ENCODE measurements at regions not wholly inside any gene's neighbourhood (a gene's known extent, or its start where the extent isn't known, plus 50 kb on each side); places are given as distances from the start of the nearest gene placed in this dataset.

DNA sequence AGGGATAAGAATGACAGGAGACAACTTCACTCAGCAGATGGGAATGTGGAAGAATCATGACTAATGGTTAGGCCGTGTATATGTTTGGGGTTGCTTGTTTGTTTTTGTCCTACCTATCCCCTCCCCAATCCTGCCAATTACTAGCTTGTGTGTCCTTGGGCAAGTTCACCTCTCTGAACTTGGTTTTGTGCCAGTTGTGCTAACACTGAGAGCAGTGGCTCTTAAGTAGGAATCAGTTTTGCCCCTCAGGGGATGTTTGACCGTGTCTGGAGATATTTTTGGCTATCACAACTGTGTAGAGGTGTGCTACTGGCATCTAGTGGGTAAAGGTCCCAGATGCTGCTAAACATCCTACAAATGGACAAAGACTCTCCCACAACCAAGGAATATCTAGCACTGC lies 287.0 kb downstream of the DMRT2 start:
- DNase-seq, result no peak

DNA sequence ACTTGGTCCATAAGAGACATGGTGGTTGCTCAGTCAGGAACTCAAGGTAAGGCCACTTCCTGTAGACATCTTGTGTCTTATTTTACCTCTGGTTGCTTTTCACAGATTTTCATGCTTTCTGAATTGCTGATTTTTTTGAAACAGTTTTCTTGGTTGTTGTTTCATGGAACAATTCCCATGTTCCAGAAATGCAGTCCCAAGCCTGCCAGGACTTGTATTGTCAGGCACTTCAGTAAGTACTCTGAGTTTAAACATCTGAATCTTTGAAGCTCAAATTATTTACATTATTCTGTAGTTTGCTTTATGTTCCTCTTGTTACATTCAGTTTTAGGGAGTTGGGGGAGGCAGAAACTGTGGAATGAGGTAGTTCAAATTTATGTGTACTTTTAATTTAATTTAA lies 290.2 kb downstream of the DMRT2 start:
- DNase-seq, result no peak

- no peak for DNase-seq
Observed at GRCh38 chr9:1353291-1353690, 303.1 kb downstream of the DMRT2 start.

GRCh38 chr9:1354086-1354485 lies 303.9 kb downstream of the DMRT2 start:
- DNase-seq, result no peak

- DNase-seq, result no peak
Observed at GRCh38 chr9:1354606-1355005, 304.4 kb downstream of the DMRT2 start.

DNA sequence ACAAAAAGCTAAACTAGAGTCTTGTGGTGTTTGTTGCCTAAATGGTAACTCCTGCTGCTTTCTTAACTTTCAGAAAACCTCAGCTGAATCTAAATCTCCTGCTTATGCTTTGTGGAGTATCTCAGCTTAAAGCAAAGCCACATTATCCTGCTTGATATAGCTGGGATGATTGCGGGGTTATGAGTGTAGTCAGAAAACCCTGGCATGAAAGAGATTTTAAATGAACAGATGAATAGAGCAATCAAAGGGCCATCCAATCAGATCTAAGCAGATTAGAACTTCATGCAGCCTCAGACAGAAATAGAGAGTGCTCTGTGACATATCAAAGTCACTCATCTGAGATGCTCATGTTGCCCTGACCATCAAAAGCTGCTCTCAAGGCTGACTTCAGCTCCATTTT lies 305.5 kb downstream of the DMRT2 start:
- DNase-seq, result no peak

- no peak for DNase-seq
Observed at GRCh38 chr9:1362845-1363244, 312.7 kb downstream of the DMRT2 start.

- peak; percentile 34 for DNase-seq
Observed at GRCh38 chr9:1366276-1366675, 316.1 kb downstream of the DMRT2 start.

GRCh38 chr9:1369297-1369696 lies 319.1 kb downstream of the DMRT2 start:
- no peak for DNase-seq

DNA sequence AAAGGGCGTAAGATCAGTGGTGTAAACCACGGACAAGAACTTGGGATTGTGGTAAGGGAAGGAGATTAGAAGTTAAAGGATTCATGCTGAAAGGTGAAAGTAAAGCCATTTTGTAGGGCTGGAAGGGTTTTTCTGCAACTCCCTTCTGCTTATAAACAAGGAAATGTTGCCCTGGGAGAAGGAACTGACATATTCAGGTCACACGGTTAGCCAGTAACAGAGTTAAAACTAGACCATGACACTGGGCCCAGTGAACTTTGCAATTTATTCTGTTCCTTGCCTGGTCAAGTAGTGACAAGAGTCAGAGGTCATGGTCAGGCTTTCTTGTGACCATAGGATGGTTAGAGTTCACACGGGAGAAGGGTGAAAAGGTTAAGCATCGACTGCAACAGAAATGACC lies 323.3 kb downstream of the DMRT2 start:
- DNase-seq, result no peak

- DNase-seq, result no peak
Observed at GRCh38 chr9:1383899-1384455, 333.8 kb downstream of the DMRT2 start.

DNA sequence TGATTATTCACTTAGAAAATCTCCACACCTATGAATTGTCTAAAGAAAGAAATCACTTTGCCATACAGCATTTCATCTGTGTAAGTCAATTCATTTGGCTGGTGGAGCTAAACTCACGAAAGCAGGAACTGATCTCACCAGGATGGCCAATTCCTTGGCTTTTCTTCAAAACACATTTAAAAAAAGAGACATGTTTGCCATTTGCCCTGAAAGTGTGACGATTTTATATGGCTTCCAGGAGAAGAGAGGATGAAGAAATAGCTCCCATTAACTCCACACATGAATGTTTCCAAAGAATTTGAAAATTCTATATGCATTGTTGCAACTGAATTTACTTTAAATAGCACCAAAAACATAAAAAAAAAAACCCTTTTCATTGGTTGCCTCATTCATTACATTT lies 334.7 kb downstream of the DMRT2 start:
- no peak for DNase-seq

DNA sequence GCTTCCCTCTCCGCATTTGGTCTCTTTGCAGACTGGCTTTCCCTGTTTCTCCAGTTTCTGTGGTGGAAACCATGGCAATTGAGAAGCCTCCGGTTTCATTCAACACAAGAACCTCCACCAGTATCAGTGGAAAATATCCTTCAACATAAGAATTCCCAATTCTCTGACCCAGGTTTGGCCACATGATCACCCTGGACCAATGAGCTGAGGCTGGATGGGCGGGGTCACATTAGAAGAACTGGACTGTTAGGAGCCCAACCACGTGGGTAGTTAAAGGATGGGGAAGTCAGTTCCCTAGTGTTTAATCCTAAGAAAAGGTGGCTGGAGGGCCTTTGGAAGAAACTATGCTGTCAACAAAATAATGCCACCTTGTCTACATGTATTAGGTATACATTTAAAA lies 336.3 kb downstream of the DMRT2 start:
- no peak for DNase-seq

GRCh38 chr9:1388216-1388615 lies 338.1 kb downstream of the DMRT2 start:
- DNase-seq, result no peak

DNA sequence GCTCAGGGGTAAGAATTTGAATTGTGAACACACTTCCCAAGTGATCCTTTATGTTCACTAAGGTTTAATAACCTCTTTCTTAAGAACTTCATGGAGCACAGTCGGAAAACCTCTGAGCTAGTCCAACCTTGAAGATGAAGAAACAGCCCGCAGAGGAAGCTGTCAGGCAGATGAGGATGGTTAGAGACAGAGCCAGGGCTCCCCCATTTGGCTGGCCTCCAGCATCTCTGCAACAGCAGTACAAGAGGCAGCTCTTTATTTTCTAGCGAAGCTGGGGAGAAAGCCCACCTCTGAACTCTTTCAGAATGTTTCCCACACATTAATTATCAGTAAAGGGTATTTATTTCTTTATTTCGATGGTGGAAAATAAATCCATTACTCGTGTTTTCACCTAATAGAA lies 350.8 kb downstream of the DMRT2 start:
- DNase-seq, result peak; percentile 11

DNA sequence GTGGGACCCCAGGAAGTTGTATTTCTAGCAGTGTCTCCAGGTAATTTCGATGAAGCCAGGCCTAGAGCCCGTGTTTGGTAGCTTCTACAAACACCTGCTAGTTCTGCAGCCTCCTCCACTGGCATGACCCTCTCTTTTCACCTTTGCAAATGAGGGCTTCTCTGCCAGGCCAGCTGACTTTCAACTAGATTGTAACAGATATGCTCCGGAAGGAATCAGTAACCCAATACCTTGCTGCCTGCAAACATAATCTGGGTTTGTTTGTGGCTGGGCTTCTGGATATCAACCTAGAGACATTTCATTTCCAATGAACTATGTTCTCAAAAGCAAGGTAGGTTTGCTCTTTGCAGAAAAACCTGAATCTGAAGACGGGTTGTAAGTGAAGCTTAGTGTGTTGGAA lies 354.8 kb downstream of the DMRT2 start:
- no peak for DNase-seq

DNA sequence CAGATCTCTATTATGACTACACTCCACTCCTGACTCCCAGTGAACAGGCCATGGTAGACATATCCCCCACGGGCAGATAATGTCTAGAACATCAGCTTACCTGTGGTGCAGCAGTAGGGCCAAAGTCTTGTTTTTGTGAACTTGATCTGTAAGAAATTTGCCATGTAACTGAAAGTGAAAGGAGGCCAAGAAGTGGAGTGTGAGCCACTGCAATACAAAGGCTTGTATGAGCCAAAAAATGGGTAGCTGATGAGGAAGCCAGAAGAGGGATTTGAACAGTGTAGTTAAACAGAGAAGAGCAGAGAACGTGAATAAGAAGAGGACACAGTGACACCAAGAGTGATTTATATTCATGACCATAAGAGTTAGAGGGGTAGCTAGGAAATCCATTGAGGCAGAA lies 361.7 kb downstream of the DMRT2 start:
- no peak for DNase-seq

DNA sequence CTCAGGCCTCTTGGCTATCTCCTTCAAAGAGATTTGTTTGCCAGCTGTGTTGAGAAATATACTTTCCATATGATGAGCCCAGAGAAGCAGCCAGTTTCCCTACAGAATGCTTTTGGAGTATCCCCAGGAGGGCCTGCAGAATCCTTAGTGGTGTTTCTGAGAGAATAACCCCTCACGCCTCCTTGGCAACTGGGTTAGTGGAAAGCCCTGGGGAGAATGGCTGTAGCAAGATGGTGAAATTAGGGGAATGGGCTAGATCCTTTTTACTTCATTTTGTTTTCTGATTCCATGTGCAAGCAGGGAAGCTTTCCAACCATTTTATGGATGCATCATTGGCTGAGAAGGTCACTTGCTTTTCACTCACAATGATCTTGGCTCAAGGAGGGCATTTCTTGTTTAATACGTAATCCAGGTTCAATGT lies 364.6 kb downstream of the DMRT2 start:
- no peak for DNase-seq

DNA sequence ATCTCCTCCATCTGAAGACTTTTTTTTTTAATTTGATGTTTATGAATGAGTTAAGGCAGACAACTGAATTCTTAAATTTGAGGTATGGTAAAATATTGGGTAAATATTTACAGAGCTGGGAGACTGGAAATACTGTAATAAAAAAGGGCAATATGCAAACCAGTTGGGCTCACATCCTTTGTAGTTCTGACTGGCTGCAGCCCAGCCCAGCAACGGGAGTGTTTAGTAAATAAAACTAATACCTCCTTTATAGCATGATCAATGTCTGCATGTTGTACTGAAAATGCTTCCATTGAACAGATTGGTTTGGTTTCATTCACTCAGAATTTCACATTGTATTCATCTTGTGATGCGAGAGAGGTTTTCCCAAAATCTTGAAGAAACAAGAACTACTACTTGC lies 365.0 kb downstream of the DMRT2 start:
- DNase-seq, result no peak

DNA sequence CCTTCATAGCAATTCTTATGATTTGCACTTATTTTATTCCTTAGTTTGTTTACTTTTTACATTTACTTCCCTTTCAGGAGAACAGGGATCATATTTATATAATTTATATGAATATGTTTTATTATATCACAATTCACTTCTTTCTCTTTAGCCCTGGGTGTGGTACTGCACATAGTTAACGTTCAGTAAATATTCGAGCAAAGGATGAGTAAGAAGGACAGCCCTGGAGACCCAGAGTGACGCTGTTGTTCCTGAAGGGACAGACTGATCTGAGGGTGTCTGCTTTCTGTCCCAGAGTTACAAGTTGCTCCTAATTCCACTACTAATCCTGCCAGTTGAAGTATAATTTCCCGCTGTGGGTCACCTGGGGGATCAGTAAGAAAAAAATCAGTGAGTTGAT lies 366.1 kb downstream of the DMRT2 start:
- DNase-seq, result no peak

GRCh38 chr9:1421436-1421835 lies 371.3 kb downstream of the DMRT2 start:
- DNase-seq, result no peak

DNA sequence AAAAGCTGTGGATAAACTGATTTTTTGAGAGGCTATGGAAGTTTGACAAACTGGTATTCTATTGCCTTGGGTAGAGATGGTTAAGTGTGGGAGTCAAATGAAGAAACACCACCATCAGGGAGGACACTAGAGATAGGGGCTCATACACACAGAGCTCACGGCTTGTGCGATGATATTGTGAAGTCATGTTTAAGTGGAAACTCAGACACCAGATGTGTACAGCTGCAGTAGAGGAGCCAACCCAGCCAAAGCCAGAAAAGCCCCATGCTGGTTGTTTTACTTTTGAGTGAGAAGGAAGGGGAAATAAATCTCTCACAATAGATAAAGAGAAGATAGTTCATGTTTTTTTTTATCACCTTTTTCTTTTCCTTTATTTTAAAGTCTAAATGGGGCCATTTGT lies 377.7 kb downstream of the DMRT2 start:
- no peak for DNase-seq

DNA sequence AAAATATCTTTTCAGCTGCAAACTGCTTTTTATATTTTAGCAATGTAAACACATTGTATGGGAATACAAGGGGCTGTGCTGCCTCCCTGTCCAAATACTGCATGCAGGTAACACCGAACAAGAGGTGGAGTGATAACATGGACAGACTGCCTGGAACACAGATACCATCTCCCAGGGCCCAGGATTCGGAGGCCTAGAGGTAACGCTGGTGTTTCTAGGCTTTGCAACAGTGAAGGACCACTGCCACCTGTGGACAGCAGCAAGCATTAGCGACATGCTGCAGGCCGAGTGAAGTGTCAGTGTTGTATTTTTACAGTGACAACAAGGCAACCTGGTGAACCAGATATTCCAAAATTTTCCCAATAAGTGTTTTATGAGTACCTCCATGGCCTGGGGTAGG lies 379.1 kb downstream of the DMRT2 start:
- no peak for DNase-seq

DNA sequence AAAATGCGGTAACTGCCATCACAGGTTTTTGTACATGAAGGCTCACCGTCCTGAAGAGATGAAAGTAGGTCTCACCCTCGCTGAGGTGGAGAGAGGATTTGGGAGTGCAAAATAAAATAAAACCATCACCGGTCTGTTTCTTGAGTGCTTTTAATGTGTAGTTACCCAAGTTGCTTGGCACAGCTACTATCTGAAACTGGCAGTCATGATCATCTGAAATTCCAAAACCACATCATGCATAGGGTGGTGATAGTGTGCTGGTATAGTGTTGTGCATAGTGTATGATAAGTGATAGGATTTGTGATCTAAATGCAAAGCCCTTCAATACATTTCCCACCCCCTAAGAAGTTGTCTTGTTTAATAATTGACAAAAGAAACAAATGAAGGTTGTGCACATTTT lies 381.3 kb downstream of the DMRT2 start:
- DNase-seq, result no peak

- no peak for DNase-seq
Observed at GRCh38 chr9:1434052-1434767, 384.1 kb downstream of the DMRT2 start.

Measured in CD4-positive, alpha-beta T cell treated with Interleukin-17A for 1 hour (primary cell).